Vagina (tissue), 2 donors: ENCODE measurements at regions not wholly inside any gene's neighbourhood (a gene's known extent, or its start where the extent isn't known, plus 50 kb on each side); places are given as distances from the start of the nearest gene placed in this dataset.
A peak's percentile ranks its signal among the peaks of the same experiment; 100 is the strongest.

Experiments
- DNase-seq, 2 donors: peaks; one replicate each; pipeline ENCODE4 v3.0.0-alpha.2; 2017; ENCODE audit errors: extremely low spot score in 2 of 2
- H3K27ac ChIP-seq: fragments of 200-600 bp; sonication (generic); one replicate; pipeline ENCODE4 v1.5.1; 2019
- H3K27me3 ChIP-seq: fragments of 200-600 bp; sonication (generic); one replicate; pipeline ENCODE4 v1.5.1; 2019
- H3K36me3 ChIP-seq, 2 donors: fragments of 200-600 bp; sonication (generic); one replicate each; pipeline ENCODE4 v1.5.1; 2017 to 2019
- H3K4me1 ChIP-seq: fragments of 200-600 bp; sonication (generic); one replicate; pipeline ENCODE4 v1.5.1; 2019
- H3K4me3 ChIP-seq, 2 donors: fragments of 200-600 bp; sonication (generic); 1 replicate in 1 of 2; 2 replicates in 1 of 2; pipeline ENCODE4 v1.5.1; 2016 to 2019
- H3K9me3 ChIP-seq: fragments of 200-600 bp; sonication (generic); one replicate; pipeline ENCODE4 v1.5.1; 2019
- POLR2A ChIP-seq, 2 donors: fragments of 450-650 bp; IDR thresholded peaks; one replicate each; pipeline ENCODE4 v1.6.1; 2017; ENCODE audit warnings: antibody characterized with exemption in 2 of 2, mild to moderate bottlenecking in 2 of 2, moderate library complexity in 2 of 2
- POLR2AphosphoS5 ChIP-seq, 2 donors: sonication (generic); formaldehyde crosslinking; IDR thresholded peaks; one replicate each; pipeline ENCODE4 v1.9.0; 2017; ENCODE audit warnings: antibody characterized with exemption in 2 of 2, mild to moderate bottlenecking in 2 of 2, low read depth in 1 of 2; ENCODE audit not compliant: insufficient read depth in 1 of 2
- intact Hi-C: fragments of 100-400 bp; cut with DNase I; formaldehyde crosslinking; loops from one replicate; pipeline ENCODE4 v1.15.1; 2023
- TF ChIP-seq, protein P1 (sequence below), 3 experiments: fragments of 450-650 bp in 2 of 3; fragments of 200-600 bp in 1 of 3; sonication (generic) in 1 of 3; IDR thresholded peaks; one replicate each; pipeline ENCODE4 v1.5.1; 2017 to 2019; ENCODE audit warnings: antibody characterized with exemption in 3 of 3, mild to moderate bottlenecking in 2 of 3, moderate library complexity in 2 of 3

DNA sequence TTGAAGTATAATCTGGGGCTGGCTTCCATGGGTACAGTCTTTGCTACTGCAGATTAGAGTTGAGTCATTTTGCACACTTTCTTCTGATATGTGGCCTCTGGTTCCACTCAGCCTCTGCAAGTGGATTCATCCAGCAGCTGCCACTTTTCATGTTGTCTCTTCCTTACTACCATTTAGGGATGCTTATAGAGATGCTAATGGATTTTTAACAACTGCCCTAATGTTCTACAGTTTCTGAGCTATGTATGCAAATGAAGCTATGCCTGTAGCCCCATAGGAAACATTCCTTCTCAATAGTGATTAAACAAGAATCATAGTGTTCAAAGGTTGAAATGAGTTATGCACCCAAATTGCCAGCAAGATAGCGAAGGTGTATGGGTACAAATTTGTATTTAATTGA is 456.0 kb upstream of the ITGA1 start:
- Histone ChIP-seq H3K9me3 (no peaks in the 10 kb centered on the region), H3K27me3 (no peaks in the 10 kb centered on the region), H3K36me3 (no peaks in the 10 kb centered on the region), H3K27ac (no peak overlapping the region), H3K4me3 (no peak overlapping the region), H3K4me1 (no peaks in the 10 kb centered on the region)
- TF ChIP-seq, protein P1, sequence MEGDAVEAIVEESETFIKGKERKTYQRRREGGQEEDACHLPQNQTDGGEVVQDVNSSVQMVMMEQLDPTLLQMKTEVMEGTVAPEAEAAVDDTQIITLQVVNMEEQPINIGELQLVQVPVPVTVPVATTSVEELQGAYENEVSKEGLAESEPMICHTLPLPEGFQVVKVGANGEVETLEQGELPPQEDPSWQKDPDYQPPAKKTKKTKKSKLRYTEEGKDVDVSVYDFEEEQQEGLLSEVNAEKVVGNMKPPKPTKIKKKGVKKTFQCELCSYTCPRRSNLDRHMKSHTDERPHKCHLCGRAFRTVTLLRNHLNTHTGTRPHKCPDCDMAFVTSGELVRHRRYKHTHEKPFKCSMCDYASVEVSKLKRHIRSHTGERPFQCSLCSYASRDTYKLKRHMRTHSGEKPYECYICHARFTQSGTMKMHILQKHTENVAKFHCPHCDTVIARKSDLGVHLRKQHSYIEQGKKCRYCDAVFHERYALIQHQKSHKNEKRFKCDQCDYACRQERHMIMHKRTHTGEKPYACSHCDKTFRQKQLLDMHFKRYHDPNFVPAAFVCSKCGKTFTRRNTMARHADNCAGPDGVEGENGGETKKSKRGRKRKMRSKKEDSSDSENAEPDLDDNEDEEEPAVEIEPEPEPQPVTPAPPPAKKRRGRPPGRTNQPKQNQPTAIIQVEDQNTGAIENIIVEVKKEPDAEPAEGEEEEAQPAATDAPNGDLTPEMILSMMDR (IDR thresholded peaks at IDR 0.05): no peak
- TF ChIP-seq POLR2AphosphoS5 (IDR thresholded peaks at IDR 0.05; ENCODE audit: insufficient read depth in 1 of 2, low read depth in 1 of 2): no peak
- intact Hi-C loops: no loop called here
- no peak for DNase-seq

- Histone ChIP-seq H3K4me3 (no peak overlapping the region), H3K27ac (no peak overlapping the region), H3K27me3 (no peaks in the 10 kb centered on the region), H3K9me3 (no peaks in the 10 kb centered on the region), H3K4me1 (no peaks in the 10 kb centered on the region), H3K36me3 (no peaks in the 10 kb centered on the region)
- DNase-seq: no peak
- TF ChIP-seq POLR2AphosphoS5 (IDR thresholded peaks at IDR 0.05; ENCODE audit: insufficient read depth in 1 of 2, low read depth in 1 of 2) (no peak), POLR2A (IDR thresholded peaks at IDR 0.05) (no peak)
- TF ChIP-seq, protein P1 (IDR thresholded peaks at IDR 0.05): no peak
- intact Hi-C loops: no loop called here
Measured at GRCh38 chr5:52334367-52334766, 453.3 kb upstream of the ITGA1 start.

GRCh38 chr5:52339285-52339684 is 448.4 kb upstream of the ITGA1 start:
- Histone ChIP-seq H3K4me1 (no peaks in the 10 kb centered on the region), H3K36me3 (no peaks in the 10 kb centered on the region), H3K27ac (no peak overlapping the region), H3K4me3 (no peak overlapping the region), H3K27me3 (no peaks in the 10 kb centered on the region), H3K9me3 (no peaks in the 10 kb centered on the region)
- intact Hi-C loops: no loop called here
- DNase-seq: no peak
- no peak for TF ChIP-seq POLR2A (IDR thresholded peaks at IDR 0.05)
- no peak for TF ChIP-seq POLR2AphosphoS5 (IDR thresholded peaks at IDR 0.05; ENCODE audit: insufficient read depth in 1 of 2, low read depth in 1 of 2)

- Histone ChIP-seq H3K27me3 (no peaks in the 10 kb centered on the region), H3K9me3 (no peaks in the 10 kb centered on the region), H3K4me3 (no peak overlapping the region), H3K36me3 (no peaks in the 10 kb centered on the region), H3K27ac (no peak overlapping the region), H3K4me1 (no peaks in the 10 kb centered on the region)
- DNase-seq: no peak
- intact Hi-C loops: no loop called here
- TF ChIP-seq, protein P1 (IDR thresholded peaks at IDR 0.05): no peak
- TF ChIP-seq POLR2A (IDR thresholded peaks at IDR 0.05): no peak
- no peak for TF ChIP-seq POLR2AphosphoS5 (IDR thresholded peaks at IDR 0.05; ENCODE audit: insufficient read depth in 1 of 2, low read depth in 1 of 2)
Measured at GRCh38 chr5:52342361-52342760, 445.4 kb upstream of the ITGA1 start.

DNA sequence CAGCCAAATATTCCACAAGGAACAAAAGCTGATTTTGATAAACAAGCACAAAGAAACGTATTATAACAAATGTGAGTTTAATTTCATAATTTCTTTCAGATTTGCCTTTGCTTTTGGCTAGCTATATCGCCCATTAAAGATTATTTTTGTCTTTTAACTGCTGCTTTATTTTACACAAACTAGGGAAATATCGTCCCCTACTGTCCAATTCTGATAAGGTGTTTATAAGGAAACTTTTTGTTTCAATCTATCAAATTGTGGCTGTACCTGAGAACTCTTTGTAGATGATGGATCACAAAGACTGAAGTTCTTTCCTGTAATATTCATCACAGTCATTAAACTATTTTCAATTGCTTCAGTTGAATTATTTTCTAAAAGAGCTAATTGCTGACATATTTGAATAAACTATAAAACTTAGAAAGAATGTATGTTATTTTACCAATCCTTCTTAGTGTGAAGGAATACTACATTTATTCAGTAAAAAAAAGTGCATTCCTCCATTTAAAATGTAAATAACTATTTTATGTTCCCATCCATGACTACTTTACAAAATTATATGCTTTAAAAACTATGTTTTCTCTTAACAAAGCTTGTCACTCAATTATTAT is 431.3 kb upstream of the ITGA1 start:
- Histone ChIP-seq H3K27ac (no peak overlapping the region), H3K4me3 (no peak overlapping the region), H3K36me3 (no peaks in the 10 kb centered on the region), H3K27me3 (no peaks in the 10 kb centered on the region), H3K9me3 (no peaks in the 10 kb centered on the region), H3K4me1 (no peaks in the 10 kb centered on the region)
- no peak for DNase-seq
- intact Hi-C loops: loop anchor here (5.0 kb wide), 1 partner anchor 1341 kb away; no protein-coding TSS in a partner anchor
- TF ChIP-seq, protein P1 (IDR thresholded peaks at IDR 0.05): peak in 1 of 3 experiments; percentile 36
- TF ChIP-seq POLR2AphosphoS5 (IDR thresholded peaks at IDR 0.05; ENCODE audit: insufficient read depth in 1 of 2, low read depth in 1 of 2): no peak
